H9 (cell line): ENCODE measurements at regions not wholly inside any gene's neighbourhood (a gene's known extent, or its start where the extent isn't known, plus 50 kb on each side); places are given as distances from the start of the nearest gene placed in this dataset.

Experiments used
- DNase-seq: peaks from one replicate; pipeline ENCODE4 v3.0.0-alpha.2; 2017
- H2AFZ ChIP-seq: one replicate; pipeline ENCODE4 v1.6.1; 2013; ENCODE audit warnings: mild to moderate bottlenecking, low read length, control low read depth, moderate library complexity
- H2AK5ac ChIP-seq: 2 replicates; pipeline ENCODE4 v1.6.1; 2013; ENCODE audit warnings: low read length, control low read depth, mixed read lengths; ENCODE audit not compliant: insufficient read length
- H2BK120ac ChIP-seq: one replicate; pipeline ENCODE4 v1.6.1; 2013; ENCODE audit warnings: low read depth, mild to moderate bottlenecking, low read length, control low read depth, inconsistent platforms; ENCODE audit not compliant: poor library complexity, severe bottlenecking
- H2BK12ac ChIP-seq: 2 replicates; pipeline ENCODE4 v1.6.1; 2013; ENCODE audit warnings: low read length, control low read depth, mixed read lengths, low read depth; ENCODE audit not compliant: insufficient read length
- H2BK15ac ChIP-seq: 2 replicates; pipeline ENCODE4 v1.6.1; 2013; ENCODE audit warnings: low read depth, low read length, control low read depth
- H2BK20ac ChIP-seq: one replicate; pipeline ENCODE4 v1.6.1; 2013; ENCODE audit warnings: low read depth, mild to moderate bottlenecking, low read length, control low read depth, inconsistent platforms; ENCODE audit not compliant: poor library complexity, severe bottlenecking
- H2BK5ac ChIP-seq: 2 replicates; pipeline ENCODE4 v1.6.1; 2013; ENCODE audit warnings: low read length, control low read depth, mixed read lengths; ENCODE audit not compliant: insufficient read length
- H3K14ac ChIP-seq: 2 replicates; pipeline ENCODE4 v1.6.1; 2013; ENCODE audit warnings: low read length, control low read depth; ENCODE audit not compliant: insufficient read depth
- H3K18ac ChIP-seq: 2 replicates; pipeline ENCODE4 v1.6.1; 2013; ENCODE audit warnings: low read depth, mild to moderate bottlenecking, mixed read lengths, low read length, control low read depth; ENCODE audit not compliant: insufficient read length
- H3K23ac ChIP-seq: 2 replicates; pipeline ENCODE4 v1.6.1; 2013; ENCODE audit warnings: low read length, control low read depth, mixed read lengths, low read depth; ENCODE audit not compliant: insufficient read length
- H3K23me2 ChIP-seq: 2 replicates; pipeline ENCODE4 v1.6.1; 2013; ENCODE audit warnings: low read depth, mild to moderate bottlenecking, mixed read lengths, low read length, control low read depth; ENCODE audit not compliant: insufficient read length, poor library complexity, severe bottlenecking
- H3K27ac ChIP-seq: 2 replicates; pipeline ENCODE4 v1.5.1; 2013; ENCODE audit warnings: low read length, control low read depth, mixed read lengths, low read depth; ENCODE audit not compliant: insufficient read length
- H3K27me3 ChIP-seq: 2 replicates; pipeline ENCODE4 v1.6.1; 2013; ENCODE audit warnings: low read length, control low read depth, inconsistent platforms; ENCODE audit not compliant: insufficient read depth
- H3K4ac ChIP-seq: 2 replicates; pipeline ENCODE4 v1.6.1; 2013; ENCODE audit warnings: low read depth, mild to moderate bottlenecking, control low read depth, inconsistent platforms, low read length, moderate library complexity
- H3K4me1 ChIP-seq: 2 replicates; pipeline ENCODE4 v1.6.1; 2013; ENCODE audit warnings: low read length, control low read depth, inconsistent platforms; ENCODE audit not compliant: insufficient read depth
- H3K4me2 ChIP-seq: 2 replicates; pipeline ENCODE4 v1.6.1; 2013; ENCODE audit warnings: low read length, control low read depth, mixed read lengths; ENCODE audit not compliant: insufficient read length, insufficient read depth
- H3K56ac ChIP-seq: 2 replicates; pipeline ENCODE4 v1.6.1; 2013; ENCODE audit warnings: low read depth, mild to moderate bottlenecking, mixed read lengths, low read length, control low read depth; ENCODE audit not compliant: insufficient read length
- H3K79me1 ChIP-seq: 2 replicates; pipeline ENCODE4 v1.6.1; 2013; ENCODE audit warnings: low read depth, mild to moderate bottlenecking, moderate library complexity, low read length, control low read depth, inconsistent platforms; ENCODE audit not compliant: insufficient read depth, poor library complexity, severe bottlenecking
- H3K79me2 ChIP-seq: 2 replicates; pipeline ENCODE4 v1.6.1; 2013; ENCODE audit warnings: low read length, control low read depth, inconsistent platforms; ENCODE audit not compliant: insufficient read depth
- H3K9ac ChIP-seq: 2 replicates; pipeline ENCODE4 v1.6.1; 2013; ENCODE audit warnings: low read length, control low read depth, mixed read lengths; ENCODE audit not compliant: insufficient read length; ENCODE audit errors: extremely low read depth
- H3K9me3 ChIP-seq: one replicate; pipeline ENCODE4 v1.6.1; 2013; ENCODE audit warnings: low read depth, low read length, inconsistent platforms; ENCODE audit not compliant: control insufficient read depth
- H3T11ph ChIP-seq: one replicate; pipeline ENCODE4 v1.6.1; 2013; ENCODE audit warnings: mild to moderate bottlenecking, low read length, control low read depth, inconsistent platforms
- H4K20me1 ChIP-seq: one replicate; pipeline ENCODE4 v1.6.1; 2013; ENCODE audit not compliant: control insufficient read depth, insufficient read length, insufficient read depth
- H4K5ac ChIP-seq: 2 replicates; pipeline ENCODE4 v1.6.1; 2013; ENCODE audit warnings: low read depth, mild to moderate bottlenecking, mixed read lengths, low read length, control low read depth; ENCODE audit not compliant: insufficient read length
- H4K8ac ChIP-seq: replicated peaks from 2 replicates; pipeline ENCODE4 v1.6.1; 2013; ENCODE audit warnings: low read length, control low read depth, mixed read lengths, low read depth; ENCODE audit not compliant: insufficient read length
- H4K91ac ChIP-seq: 2 replicates; pipeline ENCODE4 v1.6.1; 2013; ENCODE audit warnings: low read depth, mild to moderate bottlenecking, moderate library complexity, mixed read lengths, low read length, control low read depth; ENCODE audit not compliant: insufficient read length
- H3K27ac Mint-ChIP-seq, 3 experiments: 2 replicates in 2 of 3; 3 replicates in 1 of 3; pipeline ENCODE4 v1.8.0; 2020 to 2021; ENCODE audit warnings: mixed read lengths in 3 of 3, mild to moderate bottlenecking in 1 of 3, moderate library complexity in 1 of 3
- H3K27me3 Mint-ChIP-seq: 2 replicates; pipeline ENCODE4 v1.8.0; 2021; ENCODE audit warnings: low read depth, mild to moderate bottlenecking, moderate library complexity, mixed read lengths
- H3K36me3 Mint-ChIP-seq, 3 experiments: 2 replicates in 2 of 3; 3 replicates in 1 of 3; pipeline ENCODE4 v1.8.0; 2020 to 2021; ENCODE audit warnings: low read depth in 3 of 3, mixed read lengths in 3 of 3; ENCODE audit not compliant: insufficient read depth in 1 of 3
- H3K4me1 Mint-ChIP-seq, 2 experiments: 2 replicates each; pipeline ENCODE4 v1.8.0; 2020; ENCODE audit warnings: mixed read lengths in 2 of 2
- H3K4me3 Mint-ChIP-seq, 2 experiments: 2 replicates in 1 of 2; 3 replicates in 1 of 2; pipeline ENCODE4 v1.8.0; 2020 to 2021; ENCODE audit warnings: mild to moderate bottlenecking in 2 of 2, mixed read lengths in 2 of 2, moderate library complexity in 1 of 2
- H3K9me3 Mint-ChIP-seq, 2 experiments: 2 replicates in 1 of 2; 3 replicates in 1 of 2; pipeline ENCODE4 v1.8.0; 2020; ENCODE audit warnings: mild to moderate bottlenecking in 2 of 2, mixed read lengths in 2 of 2, moderate library complexity in 1 of 2
- CTCF ChIP-seq: fragments of 200-600 bp; sonication (generic); conservative IDR thresholded peaks from 3 replicates; pipeline ENCODE4 v1.8.0; 2021; ENCODE audit warnings: antibody characterized with exemption, mild to moderate bottlenecking
- WGBS: extraction: QIAGEN DNeasy Blood & Tissue Kit; methylation state at CpG from one replicate; pipeline ENCODE4 v1.1.7; 2013; ENCODE audit warnings: missing lambda C conversion rate, low lambda C conversion rate, mixed read lengths; ENCODE audit not compliant: insufficient read length; ENCODE audit errors: extremely low coverage; 5-methylcytosine and 5-hydroxymethylcytosine counted together

DNA sequence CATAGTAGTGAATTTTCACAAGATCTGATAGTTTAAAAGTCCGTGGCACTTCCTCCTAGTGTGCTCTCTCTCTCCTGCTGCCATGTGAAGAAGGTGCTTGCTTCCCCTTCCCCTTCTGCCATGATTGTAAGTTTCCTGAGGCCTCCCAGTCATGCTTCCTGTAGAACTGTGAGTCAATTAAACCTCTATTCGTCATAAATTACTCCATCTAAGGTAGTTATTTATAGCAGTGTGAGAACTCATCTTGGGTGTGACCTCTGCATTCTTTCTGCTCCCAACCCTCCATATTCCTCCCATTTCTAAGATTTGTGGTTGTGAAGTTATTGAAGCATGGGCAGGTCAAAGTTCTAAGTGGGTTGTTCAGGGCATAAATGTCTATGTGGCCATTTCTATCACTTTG lies 62.1 kb upstream of the ADAMTS18 start:
- H3K36me3 Mint-ChIP-seq, result no peaks in the 10 kb centered on the region
- Histone ChIP-seq H3K9ac (no peak overlapping the region), H3K79me2 (no peaks in the 10 kb centered on the region), H3K4me1 (peaks cover 8% of the 10 kb centered on the region; the same call in 1 of the 2 replicates), H3K56ac (no peak overlapping the region), H3K23ac (no peak overlapping the region), H3K27me3 (no peaks in the 10 kb centered on the region), H2BK20ac (no peak overlapping the region), H2AK5ac (no peak overlapping the region), H4K20me1 (no peaks in the 10 kb centered on the region), H3K4me2 (no peak overlapping the region), H2BK5ac (no peak overlapping the region), H2BK15ac (no peak overlapping the region), H4K8ac (no peak overlapping the region), H4K91ac (no peak overlapping the region), H3K14ac (no peak overlapping the region), H3K9me3 (no peaks in the 10 kb centered on the region), H3K18ac (no peak overlapping the region), H3T11ph (no peak overlapping the region), H2AFZ (no peak overlapping the region), H3K27ac (no peak overlapping the region), H4K5ac (no peak overlapping the region), H3K23me2 (no peaks in the 10 kb centered on the region), H2BK120ac (no peak overlapping the region), H3K79me1 (no peaks in the 10 kb centered on the region), H3K4ac (no peak overlapping the region), H2BK12ac (no peak overlapping the region)
- WGBS, result no CpG with 5 or more reads among the region's 2 CpGs
- DNase-seq, result no peak
- H3K4me1 Mint-ChIP-seq, result peaks cover 23 to 29% of the 10 kb centered on the region in 2 experiments
- TF ChIP-seq CTCF, result no peak
- H3K27me3 Mint-ChIP-seq, result peaks cover 5% of the 10 kb centered on the region
- H3K9me3 Mint-ChIP-seq, result no peaks in the 10 kb centered on the region; a peak in 1 of 5 replicates
- H3K4me3 Mint-ChIP-seq, result no peak overlapping the region
- H3K27ac Mint-ChIP-seq, result no peak overlapping the region
